Bone marrow (tissue), 2 donors: ENCODE measurements at regions not wholly inside any gene's neighbourhood (a gene's known extent, or its start where the extent isn't known, plus 50 kb on each side); places are given as distances from the start of the nearest gene placed in this dataset.

ENCODE experiments used
- DNase-seq, 2 donors: peaks; one replicate each; lab custom pipeline; 2025; lab: John Stamatoyannopoulos, UW

- no peak for DNase-seq
Observed at GRCh38 chr4:176011529-176011928, 54.1 kb upstream of the WDR17 start.

GRCh38 chr4:176013476-176014247 lies 52.0 kb upstream of the WDR17 start:
- DNase-seq: no peak

- no peak for DNase-seq
Observed at GRCh38 chr4:176014583-176015108, 51.0 kb upstream of the WDR17 start.
